Stimulated activated CD8-positive, alpha-beta memory T cell treated with anti-CD3 and anti-CD28 coated beads, Interleukin-12 subunit alpha, Interleukin-12 subunit beta, amount 100 ng/mL, for 4 hours (primary cell): ENCODE measurements at regions not wholly inside any gene's neighbourhood (a gene's known extent, or its start where the extent isn't known, plus 50 kb on each side); places are given as distances from the start of the nearest gene placed in this dataset.

ENCODE experiments used
- DNase-seq: peaks from one replicate; pipeline ENCODE4 v3.0.0-alpha.2; 2020; ENCODE audit warnings: low read depth

GRCh38 chr3:177745607-177746005, 548.3 kb upstream of the TBL1XR1 start:
- no peak for DNase-seq

DNA sequence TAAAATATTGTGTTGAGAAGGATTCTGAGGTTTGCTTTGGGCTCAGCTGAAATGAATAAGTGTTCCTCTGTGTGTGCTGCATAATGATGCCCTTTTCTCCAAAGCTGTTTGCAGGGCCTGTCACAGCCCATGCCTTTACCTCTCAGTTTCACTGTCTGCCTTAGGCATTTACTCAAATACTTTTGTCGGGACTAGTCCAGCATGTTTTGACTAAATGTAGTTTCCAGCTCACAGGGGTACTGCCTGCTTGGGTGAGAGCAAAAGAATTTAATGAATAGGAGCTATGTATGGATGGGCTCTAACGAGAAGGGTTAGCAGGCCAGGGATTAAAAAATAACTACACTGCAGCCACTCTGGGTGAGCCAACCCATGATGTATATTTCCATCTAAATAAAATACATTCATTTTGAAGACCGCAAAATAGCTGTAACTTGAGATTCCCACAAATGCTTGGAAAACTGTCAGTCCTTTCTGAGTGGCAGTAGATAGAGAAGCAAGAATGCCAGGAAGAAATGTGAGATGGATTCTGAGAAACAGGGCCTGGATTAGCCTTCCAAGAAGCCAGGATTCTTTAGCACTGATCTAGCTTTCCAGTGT, 549.2 kb upstream of the TBL1XR1 start:
- no peak for DNase-seq

GRCh38 chr3:177749836-177750235, 552.6 kb upstream of the TBL1XR1 start:
- no peak for DNase-seq

DNA sequence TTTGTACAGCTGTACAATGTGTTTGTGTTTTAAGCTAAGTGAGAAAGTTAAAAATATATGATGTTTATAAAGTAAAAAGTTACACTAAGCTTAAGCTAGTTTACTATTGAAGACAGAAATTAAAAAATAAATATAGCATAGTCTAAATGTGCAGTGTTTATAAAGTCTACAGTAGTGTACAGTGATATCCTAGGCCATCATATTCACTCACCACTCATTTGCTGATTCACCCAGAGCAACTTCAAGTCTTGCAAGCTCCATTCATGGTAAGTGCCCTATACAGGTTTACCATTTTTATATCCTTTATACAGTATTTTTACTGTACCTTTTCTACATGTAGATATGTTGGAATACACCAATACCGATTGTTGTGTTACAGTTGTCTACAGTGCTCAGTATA, 553.2 kb upstream of the TBL1XR1 start:
- DNase-seq: no peak

DNA sequence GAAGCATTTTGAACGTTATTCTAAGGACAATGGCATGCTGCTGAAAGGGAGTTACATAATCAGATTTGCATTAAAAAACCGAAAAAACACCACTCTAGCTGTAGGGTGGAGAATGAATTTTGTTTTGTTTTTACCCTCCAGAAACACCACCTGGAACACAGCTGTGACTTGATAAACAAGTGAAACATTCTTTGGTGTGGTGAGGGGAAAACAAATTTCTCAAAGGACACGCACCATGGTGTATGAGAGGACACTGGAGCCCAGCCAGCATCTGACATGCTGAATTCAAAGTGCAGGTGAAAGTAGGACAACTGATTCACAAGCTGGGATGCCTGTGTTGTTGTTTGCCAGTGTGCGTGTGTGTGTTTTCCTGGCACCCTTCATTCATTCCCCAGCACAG, 554.5 kb upstream of the TBL1XR1 start:
- no peak for DNase-seq

GRCh38 chr3:177752831-177753230, 555.5 kb upstream of the TBL1XR1 start:
- DNase-seq: no peak

GRCh38 chr3:177753451-177754155, 556.3 kb upstream of the TBL1XR1 start:
- DNase-seq: no peak

GRCh38 chr3:177754508-177754921, 557.2 kb upstream of the TBL1XR1 start:
- DNase-seq: no peak

DNA sequence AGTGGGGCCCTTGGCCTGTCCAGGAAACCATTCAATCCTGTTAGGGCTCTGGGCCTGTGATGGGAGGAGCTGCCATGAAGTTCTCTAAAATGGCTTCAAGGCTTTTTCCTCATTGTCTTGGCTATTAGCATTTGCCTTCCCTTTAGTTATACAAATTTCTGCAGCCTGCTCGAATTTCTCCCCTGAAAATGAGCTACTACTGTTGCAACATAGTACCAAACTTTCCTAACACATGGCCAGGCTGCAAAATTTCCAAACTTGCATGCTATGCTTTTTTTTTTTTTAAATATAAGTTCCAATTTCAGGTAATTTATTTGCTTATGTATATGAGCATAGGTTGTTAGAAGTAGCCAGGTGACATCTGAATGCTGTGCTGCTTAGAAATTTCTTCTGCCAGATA, 560.8 kb upstream of the TBL1XR1 start:
- DNase-seq: no peak

DNA sequence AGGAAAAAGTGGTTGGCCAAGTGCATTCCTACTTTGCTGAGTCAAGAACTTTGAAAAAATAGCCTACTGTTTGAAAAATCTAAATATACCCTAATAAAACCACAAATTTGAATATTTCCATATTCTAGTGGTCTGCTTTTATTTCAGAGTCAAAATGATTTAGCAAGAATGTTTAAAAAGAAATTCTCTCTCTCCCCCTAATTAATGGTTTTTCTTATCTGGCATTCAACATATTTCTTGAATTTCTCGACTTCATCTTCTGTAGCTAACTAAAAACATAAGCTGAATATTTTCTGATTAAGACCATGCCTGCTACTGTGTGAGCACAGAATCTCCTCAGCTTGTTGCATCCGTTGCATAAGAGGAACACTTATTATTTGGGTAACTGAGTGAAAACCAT, 563.5 kb upstream of the TBL1XR1 start:
- no peak for DNase-seq

DNA sequence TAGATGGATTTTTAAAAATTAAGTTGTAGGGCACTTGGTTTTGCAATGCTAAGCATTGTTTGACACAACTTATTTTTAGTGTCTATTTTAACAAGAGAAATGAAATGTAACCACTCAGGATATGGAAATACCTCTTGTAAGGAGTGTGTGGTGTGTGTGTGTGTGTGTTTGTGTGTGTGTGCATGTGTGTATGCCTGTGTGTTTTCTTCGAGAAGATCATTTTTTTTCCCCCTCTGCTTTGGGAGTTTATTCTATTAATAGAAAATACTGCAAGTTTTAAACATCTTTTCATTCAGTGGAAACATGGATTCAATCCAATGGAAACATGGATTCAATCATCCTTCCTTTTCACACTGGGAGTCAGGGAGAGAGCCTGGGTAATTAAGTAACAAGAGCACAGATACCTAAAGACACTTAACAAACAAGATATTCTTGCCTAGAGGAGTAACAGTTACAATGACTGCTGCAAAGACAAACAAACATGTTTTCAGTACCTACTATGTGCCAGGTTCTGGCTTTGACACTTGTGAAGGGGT, 567.2 kb upstream of the TBL1XR1 start:
- no peak for DNase-seq

DNA sequence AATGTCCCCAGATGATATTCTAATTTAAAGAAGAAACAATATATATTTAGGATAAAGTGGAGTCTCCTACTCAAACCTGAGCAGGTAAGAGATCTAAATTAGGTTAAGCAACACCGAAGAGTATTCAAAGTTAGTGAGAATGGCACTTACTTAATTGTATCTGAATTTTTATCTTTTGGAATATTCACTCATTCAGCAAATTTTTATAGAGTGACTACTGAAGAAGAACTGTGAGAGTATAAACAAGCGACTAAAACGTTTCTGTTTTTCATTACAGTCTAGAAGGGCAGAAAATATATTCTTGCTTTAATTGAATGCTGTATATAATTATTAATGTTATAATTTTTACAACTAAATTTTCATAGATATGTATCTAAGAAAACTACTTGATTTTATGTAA, 567.7 kb upstream of the TBL1XR1 start:
- no peak for DNase-seq

DNA sequence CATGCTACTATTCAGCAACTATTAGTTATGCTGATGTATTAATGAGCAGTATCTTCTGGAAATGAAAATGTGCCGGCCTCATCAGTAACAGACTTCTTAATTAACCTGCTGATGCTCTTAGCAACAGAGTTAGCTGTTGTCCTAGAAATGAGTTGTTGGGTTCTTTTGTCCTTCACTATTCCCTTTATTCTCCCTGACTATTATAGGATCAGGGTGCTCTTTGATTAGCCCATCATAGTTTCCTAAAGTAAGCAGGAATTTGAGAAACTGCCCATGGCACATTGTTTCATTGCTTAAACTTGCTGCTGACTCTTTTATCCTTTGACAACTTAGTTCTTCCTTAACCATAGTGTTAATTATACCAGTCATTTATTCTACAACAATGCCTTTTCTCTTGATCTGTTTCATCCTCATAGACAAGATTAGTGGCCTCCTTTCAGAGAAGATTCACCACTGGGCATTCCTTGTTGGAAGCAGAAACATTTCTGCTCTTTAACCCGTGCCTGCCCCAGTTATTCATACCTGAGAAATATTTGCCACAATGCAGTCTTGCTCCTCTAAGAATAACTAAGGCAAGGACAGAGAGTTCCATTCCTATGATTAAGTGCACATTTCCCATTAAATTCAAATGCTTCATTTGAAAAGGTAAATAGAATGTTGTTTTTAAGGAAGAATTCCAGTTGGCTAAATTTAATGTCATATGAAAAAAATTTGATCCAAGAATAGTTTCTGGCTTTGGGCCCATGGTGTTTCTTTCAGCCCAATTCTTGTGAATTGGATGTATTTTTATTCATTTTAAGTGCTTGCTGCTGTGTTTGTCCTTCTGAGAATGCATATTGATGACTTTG, 573.3 kb upstream of the TBL1XR1 start:
- no peak for DNase-seq

GRCh38 chr3:177771780-177772179, 574.5 kb upstream of the TBL1XR1 start:
- no peak for DNase-seq

- no peak for DNase-seq
Observed at GRCh38 chr3:177772908-177773557, 575.8 kb upstream of the TBL1XR1 start.

DNA sequence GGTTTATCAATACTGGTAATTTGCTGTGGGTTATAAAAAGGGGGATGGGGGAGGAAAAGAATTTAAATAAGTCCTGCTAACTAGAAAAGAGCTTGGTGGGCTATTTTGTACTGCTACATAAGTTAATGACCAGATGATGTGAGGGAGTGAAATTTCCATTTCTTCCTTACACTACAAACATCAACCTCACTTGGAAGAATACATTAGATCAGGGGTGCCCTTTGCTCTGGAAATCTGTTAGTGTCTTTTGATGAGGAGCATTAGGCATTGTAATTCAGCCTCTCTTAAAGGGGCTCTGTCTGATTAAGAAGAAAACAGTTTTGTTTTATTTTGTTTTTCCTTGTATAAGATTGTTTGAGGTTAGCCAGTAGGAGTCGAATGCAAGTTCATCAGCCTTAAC, 576.4 kb upstream of the TBL1XR1 start:
- no peak for DNase-seq

- DNase-seq: no peak
Observed at GRCh38 chr3:177776661-177777101, 579.4 kb upstream of the TBL1XR1 start.

GRCh38 chr3:177777699-177778098, 580.4 kb upstream of the TBL1XR1 start:
- no peak for DNase-seq

- DNase-seq: no peak
Observed at GRCh38 chr3:177778633-177779032, 581.4 kb upstream of the TBL1XR1 start.

GRCh38 chr3:177781686-177782161, 584.4 kb upstream of the TBL1XR1 start:
- no peak for DNase-seq

DNA sequence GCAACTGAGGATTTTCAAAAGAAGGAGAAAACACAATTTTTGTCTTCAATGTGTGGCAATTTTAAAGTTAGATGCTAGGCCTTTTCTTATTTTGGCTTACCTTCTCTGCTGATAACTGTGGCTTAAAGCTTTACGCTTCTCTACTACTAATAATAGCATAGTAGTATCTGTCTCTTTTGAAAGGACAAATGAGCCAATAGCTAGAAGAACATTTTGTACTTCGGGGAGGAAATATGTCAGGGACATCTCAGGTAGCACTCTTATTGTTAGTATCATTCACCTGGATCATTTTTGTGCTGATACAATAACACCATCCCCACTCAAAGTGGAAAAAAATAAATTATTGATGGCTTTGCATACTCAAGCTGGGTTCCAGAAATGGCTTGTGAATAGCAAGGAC, 586.1 kb upstream of the TBL1XR1 start:
- no peak for DNase-seq

DNA sequence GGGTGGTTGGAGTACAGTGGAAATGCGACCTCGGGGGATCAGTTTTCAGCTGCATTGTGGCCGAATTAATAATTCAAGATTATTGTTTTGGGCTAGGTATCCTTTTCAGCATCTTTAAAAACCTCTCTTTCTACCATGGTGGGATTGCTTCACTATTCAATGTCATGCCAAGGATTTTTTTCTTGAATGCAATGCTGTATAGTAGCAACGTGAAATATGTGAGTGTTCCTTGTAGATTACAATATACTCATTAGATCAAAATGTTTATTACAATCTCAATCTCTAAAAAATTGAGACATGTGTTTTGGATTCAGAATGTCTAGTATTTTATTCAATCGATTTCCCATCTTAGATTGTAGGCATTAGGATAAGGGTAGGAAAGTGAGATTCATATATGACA, 586.5 kb upstream of the TBL1XR1 start:
- DNase-seq: no peak
